ENCODE measurements at regions not wholly inside any gene's neighbourhood (a gene's known extent, or its start where the extent isn't known, plus 50 kb on each side); places are given as distances from the start of the nearest gene placed in this dataset.

DNA sequence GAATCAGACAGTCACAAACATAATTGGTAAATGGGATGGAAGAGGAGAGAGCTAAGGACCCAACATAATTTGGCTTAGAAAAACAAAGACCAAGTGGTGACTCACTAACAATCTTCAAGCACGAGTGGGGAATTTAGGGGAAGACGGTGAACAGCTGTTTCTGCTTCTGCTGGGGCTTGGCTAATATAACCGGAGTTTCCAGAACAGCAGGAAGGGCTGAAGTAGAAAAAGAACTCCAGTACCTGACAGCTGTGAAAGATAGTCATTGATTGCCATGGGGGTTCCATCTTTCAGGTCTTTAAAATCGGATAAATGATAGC lies 290.9 kb upstream of the LDB2 start:
- Mint-ChIP-seq H3K4me3 (no peak overlapping the region), H3K27ac (no peak overlapping the region), H3K9me3 (peaks cover 16% of the 10 kb centered on the region; the same call in 2 of the 3 replicates), H3K36me3 (ENCODE audit: low read depth) (peaks cover 9% of the 10 kb centered on the region), H3K4me1 (peaks cover 22% of the 10 kb centered on the region), H3K27me3 (ENCODE audit: insufficient read depth, low read depth, poor library complexity) (peaks cover 2% of the 10 kb centered on the region)
- peak overlapping the region; percentile 47; the same call in 1 of the 2 replicates for H2AFZ ChIP-seq
- no peak overlapping the region for H3K4me3 ChIP-seq
- H3F3A ChIP-seq (replicated peaks; ENCODE audit: low read depth): no peaks in the 10 kb centered on the region
- no peak for ATAC-seq
- H3K27ac ChIP-seq (ENCODE audit: low read depth): no peak overlapping the region
- H3K9me2 ChIP-seq (ENCODE audit: insufficient read depth): no peaks in the 10 kb centered on the region; the same call in 1 of the 2 replicates
- H4K20me1 ChIP-seq (replicated peaks; ENCODE audit: insufficient read depth): no peaks in the 10 kb centered on the region
- H3K27me3 ChIP-seq (ENCODE audit: insufficient read depth): no peaks in the 10 kb centered on the region
- no peak overlapping the region for H3K4me2 ChIP-seq
- TF ChIP-seq EZH2phosphoT487 (IDR thresholded peaks at IDR 0.05; ENCODE audit: unreplicated experiment): no peak
- TF ChIP-seq NANOG (IDR thresholded peaks at IDR 0.05; ENCODE audit: borderline replicate concordance): no peak
- TF ChIP-seq ZNF114 (CRISPR knock-in tag; IDR thresholded peaks at IDR 0.05): no peak
- no peak for TF ChIP-seq ZNF331 (CRISPR knock-in tag; IDR thresholded peaks at IDR 0.05; ENCODE audit: low read depth)
- TF ChIP-seq, protein P1, sequence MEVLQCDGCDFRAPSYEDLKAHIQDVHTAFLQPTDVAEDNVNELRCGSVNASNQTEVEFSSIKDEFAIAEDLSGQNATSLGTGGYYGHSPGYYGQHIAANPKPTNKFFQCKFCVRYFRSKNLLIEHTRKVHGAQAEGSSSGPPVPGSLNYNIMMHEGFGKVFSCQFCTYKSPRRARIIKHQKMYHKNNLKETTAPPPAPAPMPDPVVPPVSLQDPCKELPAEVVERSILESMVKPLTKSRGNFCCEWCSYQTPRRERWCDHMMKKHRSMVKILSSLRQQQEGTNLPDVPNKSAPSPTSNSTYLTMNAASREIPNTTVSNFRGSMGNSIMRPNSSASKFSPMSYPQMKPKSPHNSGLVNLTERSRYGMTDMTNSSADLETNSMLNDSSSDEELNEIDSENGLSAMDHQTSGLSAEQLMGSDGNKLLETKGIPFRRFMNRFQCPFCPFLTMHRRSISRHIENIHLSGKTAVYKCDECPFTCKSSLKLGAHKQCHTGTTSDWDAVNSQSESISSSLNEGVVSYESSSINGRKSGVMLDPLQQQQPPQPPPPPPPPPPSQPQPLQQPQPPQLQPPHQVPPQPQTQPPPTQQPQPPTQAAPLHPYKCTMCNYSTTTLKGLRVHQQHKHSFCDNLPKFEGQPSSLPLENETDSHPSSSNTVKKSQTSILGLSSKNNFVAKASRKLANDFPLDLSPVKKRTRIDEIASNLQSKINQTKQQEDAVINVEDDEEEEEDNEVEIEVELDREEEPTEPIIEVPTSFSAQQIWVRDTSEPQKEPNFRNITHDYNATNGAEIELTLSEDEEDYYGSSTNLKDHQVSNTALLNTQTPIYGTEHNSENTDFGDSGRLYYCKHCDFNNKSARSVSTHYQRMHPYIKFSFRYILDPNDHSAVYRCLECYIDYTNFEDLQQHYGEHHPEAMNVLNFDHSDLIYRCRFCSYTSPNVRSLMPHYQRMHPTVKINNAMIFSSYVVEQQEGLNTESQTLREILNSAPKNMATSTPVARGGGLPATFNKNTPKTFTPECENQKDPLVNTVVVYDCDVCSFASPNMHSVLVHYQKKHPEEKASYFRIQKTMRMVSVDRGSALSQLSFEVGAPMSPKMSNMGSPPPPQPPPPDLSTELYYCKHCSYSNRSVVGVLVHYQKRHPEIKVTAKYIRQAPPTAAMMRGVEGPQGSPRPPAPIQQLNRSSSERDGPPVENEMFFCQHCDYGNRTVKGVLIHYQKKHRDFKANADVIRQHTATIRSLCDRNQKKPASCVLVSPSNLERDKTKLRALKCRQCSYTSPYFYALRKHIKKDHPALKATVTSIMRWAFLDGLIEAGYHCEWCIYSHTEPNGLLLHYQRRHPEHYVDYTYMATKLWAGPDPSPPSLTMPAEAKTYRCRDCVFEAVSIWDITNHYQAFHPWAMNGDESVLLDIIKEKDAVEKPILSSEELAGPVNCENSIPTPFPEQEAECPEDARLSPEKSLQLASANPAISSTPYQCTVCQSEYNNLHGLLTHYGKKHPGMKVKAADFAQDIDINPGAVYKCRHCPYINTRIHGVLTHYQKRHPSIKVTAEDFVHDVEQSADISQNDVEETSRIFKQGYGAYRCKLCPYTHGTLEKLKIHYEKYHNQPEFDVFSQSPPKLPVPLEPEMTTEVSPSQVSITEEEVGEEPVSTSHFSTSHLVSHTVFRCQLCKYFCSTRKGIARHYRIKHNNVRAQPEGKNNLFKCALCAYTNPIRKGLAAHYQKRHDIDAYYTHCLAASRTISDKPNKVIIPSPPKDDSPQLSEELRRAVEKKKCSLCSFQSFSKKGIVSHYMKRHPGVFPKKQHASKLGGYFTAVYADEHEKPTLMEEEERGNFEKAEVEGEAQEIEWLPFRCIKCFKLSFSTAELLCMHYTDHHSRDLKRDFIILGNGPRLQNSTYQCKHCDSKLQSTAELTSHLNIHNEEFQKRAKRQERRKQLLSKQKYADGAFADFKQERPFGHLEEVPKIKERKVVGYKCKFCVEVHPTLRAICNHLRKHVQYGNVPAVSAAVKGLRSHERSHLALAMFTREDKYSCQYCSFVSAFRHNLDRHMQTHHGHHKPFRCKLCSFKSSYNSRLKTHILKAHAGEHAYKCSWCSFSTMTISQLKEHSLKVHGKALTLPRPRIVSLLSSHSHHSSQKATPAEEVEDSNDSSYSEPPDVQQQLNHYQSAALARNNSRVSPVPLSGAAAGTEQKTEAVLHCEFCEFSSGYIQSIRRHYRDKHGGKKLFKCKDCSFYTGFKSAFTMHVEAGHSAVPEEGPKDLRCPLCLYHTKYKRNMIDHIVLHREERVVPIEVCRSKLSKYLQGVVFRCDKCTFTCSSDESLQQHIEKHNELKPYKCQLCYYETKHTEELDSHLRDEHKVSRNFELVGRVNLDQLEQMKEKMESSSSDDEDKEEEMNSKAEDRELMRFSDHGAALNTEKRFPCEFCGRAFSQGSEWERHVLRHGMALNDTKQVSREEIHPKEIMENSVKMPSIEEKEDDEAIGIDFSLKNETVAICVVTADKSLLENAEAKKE (CRISPR knock-in tag; IDR thresholded peaks at IDR 0.05): no peak
- TF ChIP-seq JUNB (IDR thresholded peaks at IDR 0.05; ENCODE audit: unreplicated experiment): no peak
- TF ChIP-seq REST (IDR thresholded peaks at IDR 0.05; ENCODE audit: unreplicated experiment): no peak
- no peak for TF ChIP-seq STAT1 (IDR thresholded peaks at IDR 0.05; ENCODE audit: unreplicated experiment)
- TF ChIP-seq, protein P2, sequence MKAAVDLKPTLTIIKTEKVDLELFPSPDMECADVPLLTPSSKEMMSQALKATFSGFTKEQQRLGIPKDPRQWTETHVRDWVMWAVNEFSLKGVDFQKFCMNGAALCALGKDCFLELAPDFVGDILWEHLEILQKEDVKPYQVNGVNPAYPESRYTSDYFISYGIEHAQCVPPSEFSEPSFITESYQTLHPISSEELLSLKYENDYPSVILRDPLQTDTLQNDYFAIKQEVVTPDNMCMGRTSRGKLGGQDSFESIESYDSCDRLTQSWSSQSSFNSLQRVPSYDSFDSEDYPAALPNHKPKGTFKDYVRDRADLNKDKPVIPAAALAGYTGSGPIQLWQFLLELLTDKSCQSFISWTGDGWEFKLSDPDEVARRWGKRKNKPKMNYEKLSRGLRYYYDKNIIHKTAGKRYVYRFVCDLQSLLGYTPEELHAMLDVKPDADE (IDR thresholded peaks at IDR 0.05): no peak
- no peak for TF ChIP-seq EZH2 (IDR thresholded peaks at IDR 0.05; ENCODE audit: low read depth, unreplicated experiment)
- no peak for TF ChIP-seq CREB1 (CRISPR knock-in tag; IDR thresholded peaks at IDR 0.05; ENCODE audit: low read depth)
- TF ChIP-seq POLR2AphosphoS5 (IDR thresholded peaks at IDR 0.05; ENCODE audit: low read depth): no peak
- no peak for TF ChIP-seq CTCF (conservative IDR thresholded peaks at IDR 0.05; ENCODE audit: low read depth in 2 of 2)
- H3K79me2 ChIP-seq (replicated peaks; ENCODE audit: insufficient read depth): no peaks in the 10 kb centered on the region
- no peaks in the 10 kb centered on the region for H3K36me3 ChIP-seq (ENCODE audit: insufficient read depth)
- H3K4me1 ChIP-seq (ENCODE audit: insufficient read depth): peaks cover 22% of the 10 kb centered on the region
- DNase-seq (ENCODE audit: low spot score): no peak

Data from GM23338 (cell line).